ENCODE measurements at regions not wholly inside any gene's neighbourhood (a gene's known extent, or its start where the extent isn't known, plus 50 kb on each side); places are given as distances from the start of the nearest gene placed in this dataset.
A peak's percentile ranks its signal among the peaks of the same experiment; 100 is the strongest.

DNA sequence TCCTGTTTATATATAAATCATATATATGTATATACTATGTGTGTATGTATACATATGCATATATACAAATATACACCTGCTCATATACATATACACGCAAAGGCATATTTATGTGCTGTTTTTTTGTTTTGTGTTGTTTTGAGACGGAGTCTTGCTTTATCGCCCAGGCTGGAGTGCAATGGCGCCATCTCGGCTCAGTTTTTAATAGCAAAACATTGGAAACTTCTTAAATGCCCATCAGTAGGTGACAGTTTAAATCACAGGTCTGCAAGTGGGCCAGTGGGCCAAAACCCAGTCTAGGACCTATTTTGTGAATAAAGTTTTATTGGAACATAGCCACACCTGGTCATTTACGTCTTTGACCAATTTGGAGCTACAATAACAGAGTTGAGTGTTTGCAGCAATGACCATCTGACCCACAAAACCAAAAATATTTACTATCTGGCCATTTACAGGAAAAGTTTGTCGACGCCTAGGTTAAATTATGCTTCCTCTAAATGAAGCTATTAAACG is 132.3 kb downstream of the TOMM20 start:
- Mint-ChIP-seq H3K27ac (no peak overlapping the region), H3K9me3 (peaks cover 0 to 3% (median 0%) of the 10 kb centered on the region in 7 donors), H3K4me1 (peaks cover 26% of the 10 kb centered on the region), H3K4me3 (no peak overlapping the region), H3K27me3 (ENCODE audit: low read depth in 3 of 3) (peaks cover 0 to 4% (median 3%) of the 10 kb centered on the region in 3 donors), H3K36me3 (peaks cover 0 to 5% of the 10 kb centered on the region in 2 donors)
- no CpG with 5 or more reads among the region's 9 CpGs for WGBS (ENCODE audit: insufficient coverage)
- Histone ChIP-seq H3K9me3 (replicated peaks in 1 of 2; ENCODE audit: control insufficient read depth in 1 of 2, insufficient read depth in 1 of 2, low read length in 2 of 2) (no peaks in the 10 kb centered on the region), H3K4me1 (ENCODE audit: control insufficient read depth in 1 of 2, insufficient read depth in 2 of 2, low read length in 2 of 2) (peaks cover 15 to 25% of the 10 kb centered on the region in 2 donors), H3K4me2 (replicated peaks; ENCODE audit: extremely low read depth, low read length, poor library complexity, severe bottlenecking) (no peak overlapping the region), H3K27me3 (ENCODE audit: control insufficient read depth in 2 of 2, insufficient read depth in 2 of 2, low read length in 2 of 2) (no peaks in the 10 kb centered on the region), H4K20me1 (ENCODE audit: insufficient read depth, low read length) (no peaks in the 10 kb centered on the region), H3K36me3 (replicated peaks in 1 of 2; ENCODE audit: control insufficient read depth in 1 of 2, insufficient read depth in 2 of 2, low read length in 2 of 2) (no peaks in the 10 kb centered on the region), H3K79me2 (ENCODE audit: insufficient read depth, low read length) (no peaks in the 10 kb centered on the region), H3K4me3 (replicated peaks in 1 of 3; ENCODE audit: low read depth in 2 of 3, low read length in 3 of 3) (no peak overlapping the region), H2AFZ (ENCODE audit: insufficient read depth, low read depth, low read length, poor library complexity, severe bottlenecking) (no peak overlapping the region), H3K27ac (ENCODE audit: low read depth in 1 of 2, low read length in 2 of 2) (no peak overlapping the region), H3K9ac (ENCODE audit: insufficient read depth, low read length, poor library complexity, severe bottlenecking) (no peak overlapping the region)
- TF ChIP-seq, protein P1, sequence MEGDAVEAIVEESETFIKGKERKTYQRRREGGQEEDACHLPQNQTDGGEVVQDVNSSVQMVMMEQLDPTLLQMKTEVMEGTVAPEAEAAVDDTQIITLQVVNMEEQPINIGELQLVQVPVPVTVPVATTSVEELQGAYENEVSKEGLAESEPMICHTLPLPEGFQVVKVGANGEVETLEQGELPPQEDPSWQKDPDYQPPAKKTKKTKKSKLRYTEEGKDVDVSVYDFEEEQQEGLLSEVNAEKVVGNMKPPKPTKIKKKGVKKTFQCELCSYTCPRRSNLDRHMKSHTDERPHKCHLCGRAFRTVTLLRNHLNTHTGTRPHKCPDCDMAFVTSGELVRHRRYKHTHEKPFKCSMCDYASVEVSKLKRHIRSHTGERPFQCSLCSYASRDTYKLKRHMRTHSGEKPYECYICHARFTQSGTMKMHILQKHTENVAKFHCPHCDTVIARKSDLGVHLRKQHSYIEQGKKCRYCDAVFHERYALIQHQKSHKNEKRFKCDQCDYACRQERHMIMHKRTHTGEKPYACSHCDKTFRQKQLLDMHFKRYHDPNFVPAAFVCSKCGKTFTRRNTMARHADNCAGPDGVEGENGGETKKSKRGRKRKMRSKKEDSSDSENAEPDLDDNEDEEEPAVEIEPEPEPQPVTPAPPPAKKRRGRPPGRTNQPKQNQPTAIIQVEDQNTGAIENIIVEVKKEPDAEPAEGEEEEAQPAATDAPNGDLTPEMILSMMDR (IDR thresholded peaks at IDR 0.05), result no peak
- no peak for DNase-seq
- intact Hi-C loops (cut with micrococcal nuclease), result no loop called here

DNA sequence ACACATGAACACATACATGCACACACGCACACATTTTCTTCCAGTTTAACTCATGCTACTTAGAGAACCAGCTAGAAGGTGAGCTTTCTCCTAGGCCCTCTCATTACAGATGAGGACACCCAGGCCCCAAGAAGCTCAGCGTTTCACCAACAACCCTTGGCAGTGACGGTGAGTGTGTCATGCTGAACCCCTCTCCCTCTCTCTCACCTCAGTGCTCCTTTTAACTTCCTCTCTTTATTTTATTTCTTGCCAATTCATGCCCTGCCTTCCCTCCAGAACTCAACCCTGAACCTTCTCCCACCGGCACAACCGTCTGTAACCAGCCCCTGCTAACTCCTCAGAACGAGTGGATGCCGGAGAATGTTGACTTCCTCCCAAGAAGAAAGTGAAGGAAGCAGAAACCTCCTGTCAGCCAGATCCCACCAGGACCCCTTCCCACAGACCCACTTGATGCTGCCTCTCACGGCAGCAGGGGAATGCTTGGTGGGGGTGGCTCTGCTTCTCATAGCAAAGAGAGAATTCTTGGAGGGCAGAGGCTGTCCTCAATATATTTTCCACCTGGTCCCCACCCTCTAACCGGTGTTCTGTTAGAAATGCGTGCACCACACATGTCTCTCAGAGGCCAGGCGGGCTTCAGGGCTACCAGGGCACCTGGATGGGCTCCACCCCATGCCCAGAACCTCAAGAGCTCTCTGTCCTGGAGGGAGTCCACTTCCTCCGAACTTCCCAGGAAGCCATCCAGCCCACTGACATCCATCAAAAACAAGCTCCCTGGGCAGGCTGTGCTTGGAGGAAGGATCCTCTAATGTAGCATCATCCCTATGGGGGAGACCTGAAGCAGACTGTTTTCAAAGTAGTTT is 134.0 kb downstream of the TOMM20 start:
- peaks cover 0 to 5% of the 10 kb centered on the region in 2 donors for H3K36me3 Mint-ChIP-seq
- DNase-seq, result peak in 2 of 3 donors; percentile 43 to 58
- TF ChIP-seq, protein P1 (IDR thresholded peaks at IDR 0.05), result no peak
- peaks cover 0 to 3% (median 0%) of the 10 kb centered on the region in 7 donors for H3K9me3 Mint-ChIP-seq
- Histone ChIP-seq H3K4me2 (replicated peaks; ENCODE audit: extremely low read depth, low read length, poor library complexity, severe bottlenecking) (no peak overlapping the region), H3K4me1 (ENCODE audit: control insufficient read depth in 1 of 2, insufficient read depth in 2 of 2, low read length in 2 of 2) (peaks cover 15 to 25% of the 10 kb centered on the region in 2 donors), H3K9me3 (replicated peaks in 1 of 2; ENCODE audit: control insufficient read depth in 1 of 2, insufficient read depth in 1 of 2, low read length in 2 of 2) (no peaks in the 10 kb centered on the region), H4K20me1 (ENCODE audit: insufficient read depth, low read length) (no peaks in the 10 kb centered on the region), H3K27ac (ENCODE audit: low read depth in 1 of 2, low read length in 2 of 2) (no peak overlapping the region), H3K9ac (ENCODE audit: insufficient read depth, low read length, poor library complexity, severe bottlenecking) (no peak overlapping the region), H2AFZ (ENCODE audit: insufficient read depth, low read depth, low read length, poor library complexity, severe bottlenecking) (peak overlapping the region; percentile 49), H3K79me2 (ENCODE audit: insufficient read depth, low read length) (no peaks in the 10 kb centered on the region), H3K4me3 (replicated peaks in 1 of 3; ENCODE audit: low read depth in 2 of 3, low read length in 3 of 3) (no peak overlapping the region), H3K27me3 (ENCODE audit: control insufficient read depth in 2 of 2, insufficient read depth in 2 of 2, low read length in 2 of 2) (no peaks in the 10 kb centered on the region), H3K36me3 (replicated peaks in 1 of 2; ENCODE audit: control insufficient read depth in 1 of 2, insufficient read depth in 2 of 2, low read length in 2 of 2) (no peaks in the 10 kb centered on the region)
- WGBS (ENCODE audit: insufficient coverage), result 58% methylated on average over 6 of the region's 12 CpGs
- peaks cover 28% of the 10 kb centered on the region for H3K4me1 Mint-ChIP-seq
- peak overlapping the region in 1 of 2 donors; percentile 0 for H3K4me3 Mint-ChIP-seq
- H3K27me3 Mint-ChIP-seq (ENCODE audit: low read depth in 3 of 3), result peaks cover 0 to 5% (median 3%) of the 10 kb centered on the region in 3 donors
- intact Hi-C loops (cut with micrococcal nuclease), result no loop called here
- H3K27ac Mint-ChIP-seq, result peak overlapping the region in 6 of 7 donors; percentile 11 to 87 (median 40)

All from CD14-positive monocyte (primary cell).